ENCODE measurements at regions not wholly inside any gene's neighbourhood (a gene's known extent, or its start where the extent isn't known, plus 50 kb on each side); places are given as distances from the start of the nearest gene placed in this dataset.

DNA sequence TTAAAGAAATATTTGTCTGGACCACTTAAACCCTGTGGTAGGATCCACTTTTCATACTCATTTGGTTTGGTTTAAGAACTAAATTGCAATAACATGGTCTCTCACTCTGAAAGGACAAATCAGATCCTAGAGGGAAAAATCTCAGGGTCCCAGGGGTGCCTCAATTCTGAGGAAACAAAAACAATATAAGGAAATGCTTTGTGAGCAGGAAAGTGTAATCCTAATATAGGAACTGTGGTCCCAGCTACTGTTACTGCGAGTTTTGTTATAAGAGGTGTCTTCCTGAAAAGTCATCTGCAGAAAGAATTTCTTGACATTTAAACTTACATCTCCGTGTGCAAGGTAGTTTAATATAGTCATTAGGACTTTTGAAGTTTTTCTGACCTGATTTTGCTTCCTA lies 420.1 kb upstream of the LCORL start:
- TF ChIP-seq, protein P1, sequence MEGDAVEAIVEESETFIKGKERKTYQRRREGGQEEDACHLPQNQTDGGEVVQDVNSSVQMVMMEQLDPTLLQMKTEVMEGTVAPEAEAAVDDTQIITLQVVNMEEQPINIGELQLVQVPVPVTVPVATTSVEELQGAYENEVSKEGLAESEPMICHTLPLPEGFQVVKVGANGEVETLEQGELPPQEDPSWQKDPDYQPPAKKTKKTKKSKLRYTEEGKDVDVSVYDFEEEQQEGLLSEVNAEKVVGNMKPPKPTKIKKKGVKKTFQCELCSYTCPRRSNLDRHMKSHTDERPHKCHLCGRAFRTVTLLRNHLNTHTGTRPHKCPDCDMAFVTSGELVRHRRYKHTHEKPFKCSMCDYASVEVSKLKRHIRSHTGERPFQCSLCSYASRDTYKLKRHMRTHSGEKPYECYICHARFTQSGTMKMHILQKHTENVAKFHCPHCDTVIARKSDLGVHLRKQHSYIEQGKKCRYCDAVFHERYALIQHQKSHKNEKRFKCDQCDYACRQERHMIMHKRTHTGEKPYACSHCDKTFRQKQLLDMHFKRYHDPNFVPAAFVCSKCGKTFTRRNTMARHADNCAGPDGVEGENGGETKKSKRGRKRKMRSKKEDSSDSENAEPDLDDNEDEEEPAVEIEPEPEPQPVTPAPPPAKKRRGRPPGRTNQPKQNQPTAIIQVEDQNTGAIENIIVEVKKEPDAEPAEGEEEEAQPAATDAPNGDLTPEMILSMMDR (IDR thresholded peaks at IDR 0.05; ENCODE audit: partially characterized antibody, unreplicated experiment), result no peak
- H3K27ac Mint-ChIP-seq (ENCODE audit: unreplicated experiment), result no peak overlapping the region
- H3K4me1 Mint-ChIP-seq (ENCODE audit: low read depth, unreplicated experiment), result peaks cover 7% of the 10 kb centered on the region
- H3K9me3 Mint-ChIP-seq (ENCODE audit: unreplicated experiment), result peaks cover 2% of the 10 kb centered on the region
- no peak for DNase-seq
- H3K27me3 Mint-ChIP-seq (ENCODE audit: unreplicated experiment), result no peaks in the 10 kb centered on the region
- no peaks in the 10 kb centered on the region for H3K36me3 Mint-ChIP-seq (ENCODE audit: unreplicated experiment)
- H3K4me3 Mint-ChIP-seq (ENCODE audit: unreplicated experiment), result no peak overlapping the region

DNA sequence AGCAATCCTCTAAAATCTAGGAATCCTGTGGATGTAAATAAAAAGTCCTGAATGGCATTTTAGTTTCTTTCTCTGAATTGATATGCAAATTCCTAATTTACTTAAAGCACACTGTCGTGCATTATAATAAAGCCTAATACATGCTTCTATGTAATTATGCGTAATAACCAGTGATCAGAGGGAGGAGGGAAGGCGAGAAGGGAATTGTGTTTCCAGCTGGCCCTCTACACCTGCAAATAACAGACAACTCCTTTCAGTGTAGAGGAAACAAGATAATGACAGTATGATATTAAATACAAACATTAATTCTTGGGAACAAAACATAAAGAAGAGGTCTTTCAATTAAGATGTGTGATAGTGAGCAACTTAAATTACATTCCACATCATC lies 419.6 kb upstream of the LCORL start:
- DNase-seq, result no peak
- H3K36me3 Mint-ChIP-seq (ENCODE audit: unreplicated experiment), result no peaks in the 10 kb centered on the region
- H3K27me3 Mint-ChIP-seq (ENCODE audit: unreplicated experiment), result no peaks in the 10 kb centered on the region
- no peak overlapping the region for H3K27ac Mint-ChIP-seq (ENCODE audit: unreplicated experiment)
- TF ChIP-seq, protein P1 (IDR thresholded peaks at IDR 0.05; ENCODE audit: partially characterized antibody, unreplicated experiment), result no peak
- peaks cover 7% of the 10 kb centered on the region for H3K4me1 Mint-ChIP-seq (ENCODE audit: low read depth, unreplicated experiment)
- H3K4me3 Mint-ChIP-seq (ENCODE audit: unreplicated experiment), result no peak overlapping the region
- H3K9me3 Mint-ChIP-seq (ENCODE audit: unreplicated experiment), result peaks cover 2% of the 10 kb centered on the region

DNA sequence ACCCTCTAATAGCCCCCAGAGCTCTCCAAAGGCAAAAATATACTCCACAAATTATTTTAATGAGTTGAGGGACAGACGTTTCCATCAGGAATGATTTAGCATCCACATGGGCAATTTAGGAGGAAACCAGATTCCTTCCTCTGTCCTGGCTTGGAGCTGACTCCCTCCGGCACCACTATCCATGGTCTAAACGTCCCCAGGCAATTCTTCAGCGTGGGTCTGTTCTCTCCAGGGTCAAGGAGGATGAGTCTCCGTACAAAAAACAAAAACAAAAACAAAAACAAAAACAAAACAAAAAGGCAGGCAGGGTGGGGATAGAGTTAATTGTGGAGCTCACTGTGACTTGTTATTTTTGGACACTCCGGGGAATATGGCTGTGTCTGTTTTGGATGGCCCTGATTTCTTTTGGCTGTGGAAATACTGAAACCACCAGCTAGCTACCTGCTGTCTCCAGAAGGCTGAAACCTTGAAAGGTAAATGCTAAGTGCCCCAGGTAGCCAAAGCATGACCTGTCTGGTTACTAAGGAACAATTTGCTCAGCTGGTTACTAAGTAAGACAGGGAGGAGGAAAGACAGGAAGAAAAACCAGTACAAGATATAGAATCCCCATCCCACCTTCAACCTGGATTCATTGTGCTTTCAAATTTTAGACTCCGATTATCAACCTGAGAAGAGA lies 419.1 kb upstream of the LCORL start:
- DNase-seq, result no peak
- TF ChIP-seq, protein P1 (IDR thresholded peaks at IDR 0.05; ENCODE audit: partially characterized antibody, unreplicated experiment), result no peak
- peak overlapping the region; percentile 46 for H3K4me3 Mint-ChIP-seq (ENCODE audit: unreplicated experiment)
- H3K9me3 Mint-ChIP-seq (ENCODE audit: unreplicated experiment), result peaks cover 1% of the 10 kb centered on the region
- no peaks in the 10 kb centered on the region for H3K27me3 Mint-ChIP-seq (ENCODE audit: unreplicated experiment)
- peaks cover 7% of the 10 kb centered on the region for H3K4me1 Mint-ChIP-seq (ENCODE audit: low read depth, unreplicated experiment)
- H3K36me3 Mint-ChIP-seq (ENCODE audit: unreplicated experiment), result no peaks in the 10 kb centered on the region
- no peak overlapping the region for H3K27ac Mint-ChIP-seq (ENCODE audit: unreplicated experiment)

DNA sequence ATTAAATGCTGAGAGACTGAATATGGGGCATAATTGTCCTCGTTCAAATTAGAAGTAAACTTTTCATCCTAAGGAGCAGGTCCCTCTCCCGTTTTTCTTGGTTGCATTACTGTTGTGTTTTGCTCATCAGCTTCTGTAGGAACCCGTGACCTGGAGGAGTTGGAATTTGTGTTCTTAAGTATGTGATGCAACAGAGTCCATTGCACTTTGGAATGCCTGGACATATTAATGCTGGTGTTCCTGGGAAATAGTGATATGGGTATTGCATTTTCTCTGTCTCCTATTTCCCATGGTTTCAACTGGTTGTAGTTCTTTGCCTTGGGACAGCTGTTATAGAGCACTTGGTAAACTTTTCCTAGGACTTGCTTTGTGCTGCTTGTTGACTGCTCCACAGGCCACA lies 417.8 kb upstream of the LCORL start:
- Mint-ChIP-seq H3K9me3 (ENCODE audit: unreplicated experiment) (no peaks in the 10 kb centered on the region), H3K27ac (ENCODE audit: unreplicated experiment) (no peak overlapping the region), H3K27me3 (ENCODE audit: unreplicated experiment) (no peaks in the 10 kb centered on the region), H3K4me3 (ENCODE audit: unreplicated experiment) (no peak overlapping the region), H3K36me3 (ENCODE audit: unreplicated experiment) (no peaks in the 10 kb centered on the region), H3K4me1 (ENCODE audit: low read depth, unreplicated experiment) (peaks cover 7% of the 10 kb centered on the region)
- DNase-seq, result no peak
- TF ChIP-seq, protein P1 (IDR thresholded peaks at IDR 0.05; ENCODE audit: partially characterized antibody, unreplicated experiment), result no peak

DNA sequence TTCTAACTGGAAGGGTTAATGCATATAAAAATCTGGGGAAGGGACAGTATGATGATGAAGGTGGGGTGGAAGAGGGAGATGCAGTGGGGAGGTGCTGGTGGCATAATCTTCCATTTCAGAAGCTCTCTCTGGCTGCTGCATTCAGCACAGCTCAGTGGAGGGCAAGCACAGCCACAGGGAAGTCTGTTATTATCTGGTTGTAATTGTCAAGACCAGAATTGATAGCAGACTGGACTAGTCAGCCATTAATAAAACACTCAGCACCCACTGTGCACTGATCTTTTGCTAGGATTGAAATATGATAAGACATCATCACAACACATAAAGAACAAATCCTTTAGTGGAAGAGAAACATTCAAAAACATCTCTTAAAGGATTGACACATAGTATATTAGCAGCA lies 414.2 kb upstream of the LCORL start:
- H3K4me3 Mint-ChIP-seq (ENCODE audit: unreplicated experiment), result no peak overlapping the region
- TF ChIP-seq, protein P1 (IDR thresholded peaks at IDR 0.05; ENCODE audit: partially characterized antibody, unreplicated experiment), result no peak
- H3K9me3 Mint-ChIP-seq (ENCODE audit: unreplicated experiment), result no peaks in the 10 kb centered on the region
- peaks cover 2% of the 10 kb centered on the region for H3K27me3 Mint-ChIP-seq (ENCODE audit: unreplicated experiment)
- H3K36me3 Mint-ChIP-seq (ENCODE audit: unreplicated experiment), result no peaks in the 10 kb centered on the region
- H3K4me1 Mint-ChIP-seq (ENCODE audit: low read depth, unreplicated experiment), result peaks cover 6% of the 10 kb centered on the region
- H3K27ac Mint-ChIP-seq (ENCODE audit: unreplicated experiment), result no peak overlapping the region
- no peak for DNase-seq

All from glutamatergic neuron (in vitro differentiated cells).